HG02798 (cell line): ENCODE measurements at regions not wholly inside any gene's neighbourhood (a gene's known extent, or its start where the extent isn't known, plus 50 kb on each side); places are given as distances from the start of the nearest gene placed in this dataset.

Source experiments
- ATAC-seq: cut with Tn5 transposase; IDR thresholded peaks from one replicate; pipeline ENCODE4 v1.9.1; 2021; ENCODE audit warnings: mild to moderate bottlenecking; ENCODE audit not compliant: unreplicated experiment, poor library complexity

DNA sequence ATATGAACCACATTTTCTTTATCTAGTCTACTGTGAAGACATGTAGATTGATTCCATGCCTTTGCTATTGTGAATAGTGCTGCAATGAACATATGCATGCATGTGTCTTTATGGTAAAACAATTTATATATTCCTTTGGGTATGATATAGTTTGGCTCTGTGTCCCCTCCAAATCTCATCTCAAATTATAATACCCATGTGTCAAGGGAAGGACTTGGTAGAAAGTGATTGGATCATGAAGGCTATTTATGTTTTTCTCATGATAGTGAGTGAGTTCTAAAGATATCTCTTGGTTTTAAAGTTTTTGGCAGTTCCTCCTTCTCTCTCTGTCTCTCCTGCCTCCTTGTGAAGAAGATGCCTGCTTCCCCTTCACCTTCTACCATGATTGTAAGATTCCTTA, 248.7 kb downstream of the GPR37 start:
- ATAC-seq: no peak

DNA sequence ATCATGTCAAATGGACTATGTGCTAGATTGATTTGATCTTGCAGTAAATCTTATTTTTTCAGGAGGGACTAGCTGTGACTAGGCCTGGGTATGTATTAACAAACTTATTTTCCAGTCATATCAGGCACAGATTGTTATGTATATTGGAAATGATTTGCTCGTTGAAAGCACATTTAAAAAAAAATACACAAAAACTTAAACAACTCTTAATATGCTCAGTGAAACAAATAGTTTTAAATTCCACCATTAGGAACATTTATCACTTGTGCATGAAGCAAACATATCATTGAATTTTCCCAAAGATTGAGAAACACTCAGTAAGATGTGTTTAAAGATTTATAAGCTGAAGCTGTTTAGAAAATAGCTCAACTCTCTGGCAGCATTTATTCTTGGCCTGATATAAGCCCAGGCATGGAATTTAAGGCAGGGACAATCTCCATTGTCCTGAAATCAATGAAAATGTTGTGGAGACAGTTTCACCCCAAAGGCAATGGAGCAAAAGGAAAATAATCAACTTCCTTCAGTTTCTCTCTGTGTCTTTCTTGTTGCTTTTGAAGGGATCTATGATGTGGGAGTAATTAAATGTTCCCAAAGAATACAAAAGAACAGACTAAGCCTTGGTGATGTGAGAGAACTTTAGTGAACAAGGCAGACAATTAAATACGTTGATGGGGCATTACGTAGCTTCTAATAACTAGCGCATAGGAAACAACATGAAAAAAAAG, 250.3 kb downstream of the GPR37 start:
- no peak for ATAC-seq

- ATAC-seq: no peak
Measured at GRCh38 chr7:124514471-124514870, 251.1 kb downstream of the GPR37 start.

GRCh38 chr7:124497176-124497575, 268.4 kb downstream of the GPR37 start:
- no peak for ATAC-seq

- ATAC-seq: no peak
Measured at GRCh38 chr7:124489925-124490324, 275.7 kb downstream of the GPR37 start.

DNA sequence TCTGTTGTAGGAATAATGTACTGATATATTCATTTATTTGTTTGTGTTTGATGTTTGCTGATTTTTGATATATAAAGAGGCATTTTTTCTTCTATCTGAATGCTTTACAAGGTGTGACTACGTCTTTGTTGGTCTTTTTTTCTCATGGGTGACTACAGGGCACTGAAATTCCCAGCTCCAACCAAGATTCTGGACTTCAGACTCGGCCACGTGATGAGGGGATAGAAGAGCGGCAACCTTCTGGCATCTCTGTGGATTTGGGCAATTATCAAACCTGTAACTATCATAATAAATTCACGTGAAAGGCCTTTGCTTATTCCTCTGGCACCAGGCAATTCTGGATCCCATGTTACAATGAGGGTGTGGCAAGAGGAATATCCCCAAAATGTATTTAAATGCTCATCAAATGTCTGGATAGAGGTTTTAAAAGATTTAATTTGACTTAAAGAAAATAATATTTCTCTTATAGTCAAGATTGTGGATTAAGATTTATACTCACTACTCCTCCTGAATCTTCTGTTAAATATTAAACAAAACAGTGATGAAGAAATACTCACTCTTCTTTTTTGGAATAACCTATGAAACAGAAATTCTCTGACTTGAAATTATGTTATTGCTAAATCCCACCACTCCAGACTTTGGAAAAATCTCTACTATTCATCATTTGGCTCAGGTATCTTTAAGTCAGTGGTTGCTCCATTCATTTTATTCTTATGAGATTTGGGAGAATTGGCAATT, 276.3 kb downstream of the GPR37 start:
- ATAC-seq: no peak

- ATAC-seq: no peak
Measured at GRCh38 chr7:124482229-124482628, 283.4 kb downstream of the GPR37 start.

- ATAC-seq: no peak
Measured at GRCh38 chr7:124480821-124481290, 284.7 kb downstream of the GPR37 start.

DNA sequence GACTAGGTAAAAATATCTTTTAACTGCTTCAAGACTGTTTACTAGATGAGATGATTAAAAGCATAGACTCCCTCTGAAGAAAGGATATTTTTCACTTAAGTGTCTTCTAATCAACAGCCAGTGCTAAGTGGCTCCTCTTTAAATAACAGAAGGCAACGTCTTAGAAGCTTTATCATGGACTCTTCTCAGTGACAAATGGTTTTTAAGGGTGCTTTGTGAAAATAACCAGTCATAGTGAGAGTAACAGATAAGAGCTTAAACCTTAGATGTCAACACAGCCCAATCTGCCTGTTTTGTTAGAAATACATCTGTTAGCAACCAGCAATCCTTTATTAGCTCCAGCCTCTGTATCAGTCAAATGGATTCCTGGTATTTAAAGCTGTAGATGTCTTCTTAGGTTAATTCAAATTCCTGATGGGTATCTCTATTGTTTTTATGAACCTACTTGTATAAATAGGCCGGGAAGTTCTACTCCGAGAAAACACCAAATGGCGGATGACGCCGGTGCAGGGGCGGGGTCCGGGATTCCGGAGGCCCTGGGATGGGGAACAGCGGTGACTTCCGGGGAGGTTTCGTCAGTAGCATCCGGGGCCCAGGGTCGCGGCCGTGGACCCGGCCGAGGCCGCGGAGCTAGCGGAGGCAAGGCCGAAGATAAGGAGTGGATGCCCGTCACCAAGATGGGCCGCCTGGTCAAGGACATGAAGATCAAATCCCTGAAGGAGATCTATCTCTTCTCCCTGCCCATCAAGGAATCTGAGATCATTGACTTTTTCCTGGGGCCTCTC, 285.4 kb downstream of the GPR37 start:
- ATAC-seq: no peak

GRCh38 chr7:124462249-124462648, 303.3 kb downstream of the GPR37 start:
- ATAC-seq: no peak

DNA sequence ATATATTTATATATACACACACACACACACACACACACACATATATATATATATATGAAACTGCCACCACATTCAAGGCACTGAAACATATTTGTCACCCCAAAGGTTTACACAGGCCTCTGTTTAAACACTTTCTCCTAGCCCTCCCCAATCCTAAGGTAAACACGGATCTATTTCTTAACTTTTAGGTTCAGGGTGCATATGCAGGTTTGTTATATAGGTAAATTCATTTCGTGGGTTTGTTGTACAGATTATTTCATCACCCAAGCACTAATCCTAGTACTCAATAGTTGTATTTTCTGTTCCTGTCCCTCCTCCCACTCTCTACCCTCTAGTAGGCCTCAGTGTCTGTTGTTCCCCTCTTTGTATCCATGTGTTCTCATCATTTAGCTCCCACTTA, 305.0 kb downstream of the GPR37 start:
- no peak for ATAC-seq

- no peak for ATAC-seq
Measured at GRCh38 chr7:124460056-124460450, 305.5 kb downstream of the GPR37 start.

DNA sequence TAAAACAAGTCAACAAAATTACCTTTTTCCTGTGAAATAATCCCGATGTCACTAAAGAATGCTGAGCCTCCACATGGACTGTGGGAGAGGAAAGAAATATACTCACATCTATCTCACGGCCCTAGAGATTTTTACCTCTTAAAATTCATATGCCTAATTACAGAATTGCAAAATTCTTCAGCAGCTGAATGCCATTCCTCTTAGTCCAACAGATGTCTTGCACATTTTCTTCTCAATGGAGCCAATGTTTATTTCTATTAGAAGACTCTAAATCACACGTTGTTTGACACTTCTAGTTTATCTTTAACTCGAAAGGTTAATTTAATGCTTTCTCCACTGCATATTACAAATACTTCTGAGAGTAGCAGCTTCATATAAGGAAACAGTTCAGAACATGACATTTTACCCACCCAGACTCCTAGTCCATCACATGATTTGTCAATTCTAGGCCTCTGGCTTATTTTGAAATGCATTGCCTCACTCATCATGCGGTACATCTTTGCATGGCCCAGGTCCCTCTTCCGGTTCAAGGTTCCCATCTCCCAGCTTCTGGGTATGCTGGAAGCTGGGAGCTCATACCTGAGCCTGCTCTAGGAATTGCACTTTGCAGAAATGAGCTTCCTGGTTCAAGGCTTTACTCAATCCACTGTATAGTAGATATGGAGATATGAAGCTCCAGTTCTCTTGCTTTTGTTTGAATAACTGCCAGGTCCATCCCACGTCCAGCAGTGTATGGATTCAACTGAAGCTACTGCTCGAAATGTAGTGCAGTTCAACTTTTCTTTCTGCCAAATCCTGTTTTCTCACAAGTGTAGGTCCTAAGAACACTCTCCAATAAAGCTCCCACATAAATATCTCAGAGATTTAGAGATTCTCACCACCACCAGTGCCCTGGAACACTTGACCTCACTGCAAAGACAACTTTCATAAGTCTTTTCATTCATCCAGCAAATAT, 306.2 kb downstream of the GPR37 start:
- no peak for ATAC-seq

GRCh38 chr7:124457841-124458240, 307.8 kb downstream of the GPR37 start:
- no peak for ATAC-seq

DNA sequence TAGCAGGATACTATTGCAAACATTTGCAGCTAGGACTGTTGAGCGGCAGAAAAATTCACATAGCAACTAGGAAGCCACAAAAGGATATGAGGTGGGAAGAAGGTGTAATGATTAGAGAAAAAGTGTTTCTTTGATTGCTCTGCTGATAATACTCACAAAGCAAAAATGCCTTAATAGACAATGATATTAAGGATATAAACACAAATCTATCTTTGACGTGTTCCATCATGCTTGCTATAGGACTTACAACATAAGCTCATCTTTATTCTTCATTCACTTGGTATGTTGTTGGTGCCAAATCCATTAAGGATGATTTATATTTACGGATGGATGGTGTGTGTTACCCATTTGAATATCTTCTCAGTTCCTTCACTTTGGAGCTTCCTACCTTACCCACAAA, 309.3 kb downstream of the GPR37 start:
- ATAC-seq: no peak

DNA sequence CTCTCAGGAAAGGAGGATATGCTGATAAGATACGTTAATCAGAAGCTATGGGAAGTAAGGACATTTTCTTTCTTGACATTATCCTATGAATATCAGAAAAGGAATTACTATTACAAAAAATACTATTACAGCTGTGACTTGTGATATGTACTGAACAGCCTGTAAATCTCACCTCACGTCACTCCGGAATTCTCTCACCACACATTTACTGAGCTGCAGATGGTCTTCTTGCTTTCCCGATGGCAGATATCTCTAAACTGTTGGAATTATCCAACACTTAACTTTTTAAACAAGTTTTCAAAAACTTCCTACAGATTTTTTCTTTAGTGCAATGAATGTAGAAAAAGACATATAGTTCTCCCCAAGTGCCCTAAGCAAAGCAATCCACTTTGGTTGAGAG, 313.4 kb downstream of the GPR37 start:
- ATAC-seq: no peak

GRCh38 chr7:124449896-124450295, 315.7 kb downstream of the GPR37 start:
- ATAC-seq: no peak

- no peak for ATAC-seq
Measured at GRCh38 chr7:124444696-124445480, 320.7 kb downstream of the GPR37 start.

DNA sequence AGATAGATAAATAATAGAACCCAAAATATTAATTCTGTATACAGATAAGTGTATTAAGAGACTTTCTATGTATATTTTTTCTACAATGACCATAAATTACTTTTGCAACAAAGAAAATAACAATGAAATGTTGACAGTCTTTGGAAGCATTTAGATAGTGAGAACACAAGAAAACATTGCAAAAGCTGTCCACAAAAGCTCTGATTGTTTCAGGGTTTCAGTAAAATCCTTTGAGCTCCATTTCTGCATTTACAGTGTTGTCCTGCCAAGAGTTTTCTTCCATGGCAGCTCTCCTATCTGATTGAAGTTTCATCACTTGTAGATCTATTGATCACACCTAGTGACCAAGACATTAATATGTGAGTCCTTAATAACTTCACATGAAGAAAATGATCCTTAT, 321.8 kb downstream of the GPR37 start:
- ATAC-seq: no peak
